ENCODE measurements at regions not wholly inside any gene's neighbourhood (a gene's known extent, or its start where the extent isn't known, plus 50 kb on each side); places are given as distances from the start of the nearest gene placed in this dataset.

DNA sequence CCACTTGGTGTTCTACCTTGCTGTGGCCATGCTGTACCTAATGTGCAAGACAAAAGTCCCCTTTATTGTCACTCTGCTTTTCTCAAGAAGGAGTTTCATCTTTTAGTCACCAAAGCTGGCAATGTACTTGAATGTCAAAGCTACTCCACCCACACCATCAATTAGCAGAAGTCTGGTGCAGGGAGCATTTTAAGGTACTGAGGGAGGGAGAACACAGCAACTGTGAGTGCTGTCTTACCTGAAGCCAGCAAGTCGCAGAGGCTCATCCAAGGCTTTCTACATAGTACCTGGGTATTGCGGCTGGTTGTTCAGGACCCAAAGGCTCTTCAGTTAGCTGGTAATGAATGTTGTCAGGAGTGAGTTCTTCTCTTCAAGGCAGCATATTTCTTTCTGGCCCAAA lies 820.4 kb downstream of the OTOL1 start:
- H3K36me3 ChIP-seq (replicated peaks; ENCODE audit: control insufficient read depth, insufficient read depth, low read length): no peaks in the 10 kb centered on the region
- H3K4me3 ChIP-seq (ENCODE audit: insufficient read depth, low read depth, low read length): no peak overlapping the region
- H3K27me3 ChIP-seq (ENCODE audit: control insufficient read depth, insufficient read depth, low read length): no peaks in the 10 kb centered on the region
- DNase-seq: no peak

DNA sequence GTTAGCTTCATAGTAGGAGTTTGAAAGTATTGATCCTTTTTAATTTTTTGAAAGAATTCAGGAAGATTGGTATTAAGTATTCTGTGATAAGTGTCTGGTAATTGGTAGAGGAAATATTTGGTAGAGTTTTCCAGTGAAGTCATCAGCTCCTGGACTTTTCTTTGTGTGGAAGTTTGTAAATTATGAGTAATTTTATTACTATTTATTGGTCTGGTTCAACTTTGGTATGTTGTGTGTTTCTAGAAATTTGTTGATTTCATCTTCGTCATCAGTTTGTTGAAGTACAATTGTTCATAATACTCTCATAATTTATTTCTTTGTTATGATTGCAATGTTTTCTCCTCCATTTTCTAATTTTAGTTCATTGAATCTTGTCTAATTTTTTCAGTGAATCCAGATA lies 832.0 kb downstream of the OTOL1 start:
- Histone ChIP-seq H3K27me3 (ENCODE audit: control insufficient read depth, insufficient read depth, low read length) (no peaks in the 10 kb centered on the region), H3K4me3 (ENCODE audit: insufficient read depth, low read depth, low read length) (no peak overlapping the region), H3K36me3 (replicated peaks; ENCODE audit: control insufficient read depth, insufficient read depth, low read length) (no peaks in the 10 kb centered on the region)
- DNase-seq: no peak

DNA sequence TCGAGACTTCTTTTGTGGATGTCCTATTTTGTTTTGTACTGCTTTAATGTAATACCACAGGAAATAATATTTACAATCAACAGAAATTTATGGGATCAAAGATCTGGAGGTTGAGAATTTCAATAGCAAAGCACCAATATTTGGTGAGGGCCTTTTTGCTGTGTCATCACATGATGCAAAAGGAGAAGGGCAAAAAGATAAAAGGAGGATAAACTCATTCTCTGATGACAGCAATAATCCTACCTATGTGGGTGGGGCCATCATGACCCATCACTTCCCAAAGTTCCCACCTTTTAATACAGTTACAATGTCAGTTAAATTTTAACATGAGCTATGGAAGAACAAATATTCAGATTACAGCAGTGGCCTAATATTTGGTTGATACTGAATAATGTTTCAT lies 832.9 kb downstream of the OTOL1 start:
- Histone ChIP-seq H3K27me3 (ENCODE audit: control insufficient read depth, insufficient read depth, low read length) (no peaks in the 10 kb centered on the region), H3K36me3 (replicated peaks; ENCODE audit: control insufficient read depth, insufficient read depth, low read length) (no peaks in the 10 kb centered on the region), H3K4me3 (ENCODE audit: insufficient read depth, low read depth, low read length) (no peak overlapping the region)
- DNase-seq: no peak

DNA sequence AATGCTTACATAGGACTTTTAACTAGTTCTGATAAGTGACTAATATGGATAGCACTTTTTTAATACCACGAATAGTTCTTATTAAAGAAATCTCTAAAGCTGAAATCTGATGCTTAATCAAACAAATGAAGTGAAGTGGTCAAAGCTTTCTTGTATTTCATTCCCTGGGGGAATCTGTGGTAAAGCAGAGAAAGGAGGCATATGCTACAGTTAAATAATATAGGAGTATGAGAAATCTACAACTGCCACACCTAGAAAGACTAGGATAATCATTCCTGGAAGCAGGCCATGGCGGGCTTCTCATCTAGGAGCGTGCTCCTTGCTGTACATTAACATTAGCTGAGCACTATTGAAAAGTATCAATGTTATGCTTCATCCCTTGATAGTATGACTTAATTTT lies 835.7 kb downstream of the OTOL1 start:
- no peaks in the 10 kb centered on the region for H3K27me3 ChIP-seq (ENCODE audit: control insufficient read depth, insufficient read depth, low read length)
- no peak for DNase-seq
- no peaks in the 10 kb centered on the region for H3K36me3 ChIP-seq (replicated peaks; ENCODE audit: control insufficient read depth, insufficient read depth, low read length)
- no peak overlapping the region for H3K4me3 ChIP-seq (ENCODE audit: insufficient read depth, low read depth, low read length)

DNA sequence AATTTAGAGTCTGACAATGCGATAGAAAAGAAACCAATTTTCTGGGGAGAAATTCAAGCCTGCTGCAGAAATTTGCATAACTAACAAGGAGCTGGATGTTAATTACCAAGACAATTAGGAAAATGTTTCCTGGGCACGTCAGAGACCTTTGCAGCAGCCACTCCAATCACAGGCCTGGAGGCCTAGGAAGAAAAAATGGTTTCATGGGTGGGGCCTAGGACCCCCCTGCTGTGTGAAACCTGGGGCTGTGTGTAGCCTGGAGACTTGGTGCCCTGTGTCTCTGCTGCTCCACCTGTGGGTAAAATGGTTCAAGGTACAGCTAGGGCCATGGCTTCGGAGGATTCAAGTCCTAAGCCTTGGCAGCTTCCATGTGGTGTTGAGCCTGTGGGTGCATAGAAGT lies 837.9 kb downstream of the OTOL1 start:
- Histone ChIP-seq H3K36me3 (replicated peaks; ENCODE audit: control insufficient read depth, insufficient read depth, low read length) (no peaks in the 10 kb centered on the region), H3K4me3 (ENCODE audit: insufficient read depth, low read depth, low read length) (no peak overlapping the region), H3K27me3 (ENCODE audit: control insufficient read depth, insufficient read depth, low read length) (no peaks in the 10 kb centered on the region)
- no peak for DNase-seq

GRCh38 chr3:162337630-162338029 lies 841.0 kb downstream of the OTOL1 start:
- no peak for DNase-seq
- H3K36me3 ChIP-seq (replicated peaks; ENCODE audit: control insufficient read depth, insufficient read depth, low read length): no peaks in the 10 kb centered on the region
- H3K4me3 ChIP-seq (ENCODE audit: insufficient read depth, low read depth, low read length): no peak overlapping the region
- no peaks in the 10 kb centered on the region for H3K27me3 ChIP-seq (ENCODE audit: control insufficient read depth, insufficient read depth, low read length)

- Histone ChIP-seq H3K27me3 (ENCODE audit: control insufficient read depth, insufficient read depth, low read length) (no peaks in the 10 kb centered on the region), H3K36me3 (replicated peaks; ENCODE audit: control insufficient read depth, insufficient read depth, low read length) (no peaks in the 10 kb centered on the region), H3K4me3 (ENCODE audit: insufficient read depth, low read depth, low read length) (no peak overlapping the region)
- no peak for DNase-seq
Observed at GRCh38 chr3:162338514-162338913, 841.9 kb downstream of the OTOL1 start.

DNA sequence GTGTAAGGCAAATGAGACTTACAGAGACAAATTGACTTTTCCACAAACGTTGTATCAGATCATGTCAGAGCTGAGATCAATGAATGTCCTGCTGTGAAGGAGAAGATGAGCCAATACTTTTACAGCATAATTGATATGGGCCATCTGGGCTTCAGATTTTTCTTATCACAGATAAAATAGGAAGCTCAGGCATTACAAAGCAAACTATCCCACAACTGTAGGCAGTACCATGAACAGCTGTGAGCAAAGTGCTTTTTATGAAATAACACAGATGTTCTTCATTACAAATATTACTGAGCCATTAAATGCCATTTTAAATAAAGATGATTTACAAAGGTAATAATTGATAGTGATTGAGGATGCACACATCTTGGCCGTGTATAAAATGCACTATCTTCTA lies 852.3 kb downstream of the OTOL1 start:
- no peak for DNase-seq
- no peak overlapping the region for H3K4me3 ChIP-seq (ENCODE audit: insufficient read depth, low read depth, low read length)
- no peaks in the 10 kb centered on the region for H3K27me3 ChIP-seq (ENCODE audit: control insufficient read depth, insufficient read depth, low read length)
- no peaks in the 10 kb centered on the region for H3K36me3 ChIP-seq (replicated peaks; ENCODE audit: control insufficient read depth, insufficient read depth, low read length)

DNA sequence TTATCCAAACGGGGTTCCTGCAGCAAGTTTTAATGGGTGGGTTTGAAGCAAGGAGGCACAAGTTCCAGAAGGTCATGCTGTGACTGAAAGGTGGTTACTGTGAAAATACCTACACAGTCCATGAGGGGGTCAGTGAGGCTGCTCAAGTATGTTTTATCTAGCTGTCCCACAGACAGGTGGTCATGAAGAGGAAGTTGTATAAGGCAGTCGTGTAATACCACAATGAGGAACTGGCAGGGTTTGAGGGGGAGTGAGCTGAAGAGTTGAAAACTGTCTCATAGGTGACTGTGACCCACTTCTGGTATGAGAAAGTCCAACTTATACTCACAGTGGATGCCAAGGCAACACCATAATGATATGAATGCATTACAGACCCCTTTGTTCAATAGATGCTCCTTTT lies 856.8 kb downstream of the OTOL1 start:
- H3K27me3 ChIP-seq (ENCODE audit: control insufficient read depth, insufficient read depth, low read length): no peaks in the 10 kb centered on the region

DNA sequence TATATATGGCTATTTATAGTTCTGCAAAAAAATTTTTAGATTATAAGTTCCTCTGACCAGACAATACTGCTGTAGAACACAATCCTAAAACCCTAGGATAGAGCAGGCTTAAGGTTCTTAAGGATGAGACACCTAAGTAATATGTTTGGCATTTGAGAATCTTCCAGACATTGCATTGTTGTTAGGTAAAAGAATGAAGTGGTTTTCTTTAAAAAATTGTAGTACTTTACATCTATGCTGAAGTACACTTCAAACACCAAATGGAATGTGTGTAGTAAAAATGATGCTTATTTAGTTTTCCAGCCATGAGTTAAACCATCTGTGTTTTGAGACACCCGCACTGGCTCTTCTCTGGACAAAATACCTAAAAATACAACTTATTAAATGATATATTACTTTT lies 857.7 kb downstream of the OTOL1 start:
- no peak for DNase-seq
- Histone ChIP-seq H3K27me3 (ENCODE audit: control insufficient read depth, insufficient read depth, low read length) (no peaks in the 10 kb centered on the region), H3K36me3 (replicated peaks; ENCODE audit: control insufficient read depth, insufficient read depth, low read length) (no peaks in the 10 kb centered on the region)

More for the DNA sequence above, 856.8 kb downstream of the OTOL1 start:
- Histone ChIP-seq H3K4me3 (ENCODE audit: insufficient read depth, low read depth, low read length) (no peak overlapping the region), H3K36me3 (replicated peaks; ENCODE audit: control insufficient read depth, insufficient read depth, low read length) (no peaks in the 10 kb centered on the region)
- no peak for DNase-seq

DNA sequence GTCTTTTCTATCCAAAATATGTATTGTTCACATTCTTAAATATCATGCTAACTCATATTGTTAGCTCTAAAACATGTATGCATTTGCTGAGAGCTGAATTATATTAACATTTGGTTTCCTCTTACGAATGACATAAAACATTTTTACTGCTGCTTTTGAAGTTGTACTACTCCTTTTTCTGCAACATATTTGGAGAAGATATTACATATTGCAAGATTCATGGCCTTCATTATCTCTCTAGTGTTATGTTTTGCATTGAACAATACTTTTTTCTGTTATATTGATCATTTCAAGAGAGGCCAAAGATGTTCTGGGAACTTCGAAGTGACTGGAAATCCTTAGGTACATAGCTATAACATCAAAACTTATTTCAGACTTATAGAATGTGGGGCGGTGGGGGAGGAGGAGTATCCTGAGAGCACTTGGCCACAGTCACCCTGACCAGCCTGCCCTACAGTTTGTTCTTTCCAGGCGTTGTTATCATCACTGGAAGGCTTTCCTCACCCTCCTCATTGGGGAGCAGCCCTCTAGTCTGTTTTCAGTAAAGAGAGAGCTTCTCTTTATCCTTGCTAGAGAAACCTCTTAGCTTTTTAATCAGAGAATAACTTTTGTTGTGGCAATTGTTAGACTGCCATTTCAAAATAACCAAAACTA lies 868.6 kb downstream of the OTOL1 start:
- Histone ChIP-seq H3K4me3 (ENCODE audit: insufficient read depth, low read depth, low read length) (no peak overlapping the region), H3K36me3 (replicated peaks; ENCODE audit: control insufficient read depth, insufficient read depth, low read length) (no peaks in the 10 kb centered on the region), H3K27me3 (ENCODE audit: control insufficient read depth, insufficient read depth, low read length) (no peaks in the 10 kb centered on the region)
- no peak for DNase-seq

More for the DNA sequence above, 857.7 kb downstream of the OTOL1 start:
- H3K4me3 ChIP-seq (ENCODE audit: insufficient read depth, low read depth, low read length): no peak overlapping the region

DNA sequence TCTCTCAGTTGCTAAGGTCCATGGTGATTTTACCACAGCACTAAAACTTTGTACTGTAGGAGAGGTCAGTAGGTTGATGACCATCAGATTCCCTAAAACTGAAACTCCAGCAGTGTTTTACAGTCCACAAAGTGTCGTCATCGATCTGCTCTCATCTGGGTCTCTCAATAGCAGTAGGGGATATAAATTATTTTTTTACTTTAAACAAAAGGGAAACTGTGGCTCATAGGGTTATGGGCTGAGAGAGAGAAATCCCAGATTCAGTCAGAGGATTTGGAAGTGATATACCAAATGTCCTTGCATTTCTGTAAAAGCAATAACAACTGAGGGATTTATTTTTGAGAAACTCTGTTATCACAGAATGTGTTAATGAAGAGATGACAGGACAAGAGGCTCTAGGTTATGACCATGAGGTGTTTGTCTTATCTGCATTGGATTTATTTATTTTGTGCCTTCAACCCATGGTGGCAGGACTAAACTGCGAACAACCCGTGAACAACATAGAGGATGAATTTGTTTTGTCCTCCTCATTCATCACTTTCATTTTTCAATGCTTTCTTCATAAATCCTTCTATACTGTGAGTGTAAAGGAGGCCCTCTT lies 869.7 kb downstream of the OTOL1 start:
- DNase-seq: no peak
- no peak overlapping the region for H3K4me3 ChIP-seq (ENCODE audit: insufficient read depth, low read depth, low read length)
- no peaks in the 10 kb centered on the region for H3K27me3 ChIP-seq (ENCODE audit: control insufficient read depth, insufficient read depth, low read length)
- no peaks in the 10 kb centered on the region for H3K36me3 ChIP-seq (replicated peaks; ENCODE audit: control insufficient read depth, insufficient read depth, low read length)

DNA sequence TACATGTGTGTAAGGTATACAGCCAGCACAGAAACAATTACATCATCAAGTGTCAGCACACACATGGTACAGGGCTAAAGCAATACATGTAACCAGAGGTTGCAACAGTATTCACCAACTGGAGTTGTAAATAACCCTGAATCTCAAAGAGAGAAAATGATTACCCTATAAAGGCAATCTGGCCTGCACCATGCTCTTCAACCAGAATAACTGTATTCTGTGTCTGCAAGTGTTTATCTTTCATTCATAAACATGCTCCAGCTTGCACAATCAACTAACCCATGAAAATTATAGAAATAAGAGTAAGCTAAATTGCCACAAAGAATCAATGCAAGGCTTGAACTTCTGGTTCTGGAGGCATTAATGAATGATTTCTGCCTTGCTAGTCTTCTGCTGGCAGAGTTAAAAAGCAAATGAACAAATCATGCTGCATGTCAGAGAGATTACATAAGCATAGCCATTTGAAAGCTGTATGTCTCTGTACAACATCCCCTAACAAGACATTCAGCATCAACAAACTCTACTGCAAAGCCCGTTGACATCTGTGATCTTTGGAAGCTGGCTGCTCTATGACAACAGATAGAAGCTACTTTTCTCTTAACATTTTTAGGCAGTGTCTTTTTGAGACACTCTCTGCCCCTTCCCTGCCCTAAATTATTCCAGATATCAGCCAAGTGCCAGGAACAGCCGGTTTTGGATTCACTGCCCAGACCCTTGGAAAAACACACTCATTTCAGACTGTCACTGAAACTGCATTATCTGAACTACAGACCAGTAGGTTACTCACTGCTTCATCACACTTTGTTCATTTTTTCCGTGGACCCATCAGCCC lies 871.0 kb downstream of the OTOL1 start:
- no peaks in the 10 kb centered on the region for H3K27me3 ChIP-seq (ENCODE audit: control insufficient read depth, insufficient read depth, low read length)
- H3K4me3 ChIP-seq (ENCODE audit: insufficient read depth, low read depth, low read length): no peak overlapping the region
- DNase-seq: no peak
- no peaks in the 10 kb centered on the region for H3K36me3 ChIP-seq (replicated peaks; ENCODE audit: control insufficient read depth, insufficient read depth, low read length)

DNA sequence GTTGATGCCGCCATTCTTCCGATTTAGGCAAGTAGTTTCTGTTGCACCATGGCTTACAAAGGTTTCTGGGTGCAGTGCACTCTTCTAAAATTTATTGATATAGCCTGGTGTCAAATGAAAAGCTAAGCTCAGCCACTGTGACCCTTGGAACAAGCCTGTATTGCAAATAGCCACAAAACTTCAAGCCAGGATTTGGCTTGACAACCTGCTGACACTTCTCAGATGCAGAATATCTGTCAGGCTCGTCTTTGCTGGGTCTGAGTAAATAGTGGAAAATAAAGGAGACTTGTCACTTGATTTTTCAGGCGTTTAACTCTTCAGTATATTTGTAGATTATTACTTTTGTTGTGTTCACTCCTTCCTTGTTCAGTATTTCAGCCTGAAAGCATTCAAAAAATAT lies 871.8 kb downstream of the OTOL1 start:
- DNase-seq: no peak
- no peak overlapping the region for H3K4me3 ChIP-seq (ENCODE audit: insufficient read depth, low read depth, low read length)
- H3K27me3 ChIP-seq (ENCODE audit: control insufficient read depth, insufficient read depth, low read length): no peaks in the 10 kb centered on the region
- no peaks in the 10 kb centered on the region for H3K36me3 ChIP-seq (replicated peaks; ENCODE audit: control insufficient read depth, insufficient read depth, low read length)

DNA sequence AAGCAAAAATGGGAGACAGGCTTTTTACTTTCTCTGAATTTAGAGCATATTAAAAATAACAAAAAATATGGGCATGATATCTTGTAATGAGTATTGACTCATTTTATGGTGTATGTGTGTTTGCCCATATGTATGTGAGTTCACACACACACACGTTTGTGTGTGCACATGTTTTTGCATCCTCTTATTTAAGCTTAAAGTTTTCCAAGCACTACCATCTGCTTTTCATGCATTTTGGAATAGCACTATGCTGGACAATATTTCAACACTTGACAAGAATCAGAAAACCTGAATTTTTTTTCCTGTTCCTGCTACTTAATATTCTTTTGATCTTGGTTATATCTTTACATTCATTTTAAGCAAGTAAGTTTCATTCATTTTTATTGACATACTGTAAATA lies 872.7 kb downstream of the OTOL1 start:
- Histone ChIP-seq H3K27me3 (ENCODE audit: control insufficient read depth, insufficient read depth, low read length) (no peaks in the 10 kb centered on the region), H3K36me3 (replicated peaks; ENCODE audit: control insufficient read depth, insufficient read depth, low read length) (no peaks in the 10 kb centered on the region), H3K4me3 (ENCODE audit: insufficient read depth, low read depth, low read length) (no peak overlapping the region)
- no peak for DNase-seq
